ENCODE measurements at regions not wholly inside any gene's neighbourhood (a gene's known extent, or its start where the extent isn't known, plus 50 kb on each side); places are given as distances from the start of the nearest gene placed in this dataset.
"Not testable (repeated sequence)": the region's sequence is repeated elsewhere in the genome, so short reads cannot be mapped to it uniquely, and the experiment has no call there.

DNA sequence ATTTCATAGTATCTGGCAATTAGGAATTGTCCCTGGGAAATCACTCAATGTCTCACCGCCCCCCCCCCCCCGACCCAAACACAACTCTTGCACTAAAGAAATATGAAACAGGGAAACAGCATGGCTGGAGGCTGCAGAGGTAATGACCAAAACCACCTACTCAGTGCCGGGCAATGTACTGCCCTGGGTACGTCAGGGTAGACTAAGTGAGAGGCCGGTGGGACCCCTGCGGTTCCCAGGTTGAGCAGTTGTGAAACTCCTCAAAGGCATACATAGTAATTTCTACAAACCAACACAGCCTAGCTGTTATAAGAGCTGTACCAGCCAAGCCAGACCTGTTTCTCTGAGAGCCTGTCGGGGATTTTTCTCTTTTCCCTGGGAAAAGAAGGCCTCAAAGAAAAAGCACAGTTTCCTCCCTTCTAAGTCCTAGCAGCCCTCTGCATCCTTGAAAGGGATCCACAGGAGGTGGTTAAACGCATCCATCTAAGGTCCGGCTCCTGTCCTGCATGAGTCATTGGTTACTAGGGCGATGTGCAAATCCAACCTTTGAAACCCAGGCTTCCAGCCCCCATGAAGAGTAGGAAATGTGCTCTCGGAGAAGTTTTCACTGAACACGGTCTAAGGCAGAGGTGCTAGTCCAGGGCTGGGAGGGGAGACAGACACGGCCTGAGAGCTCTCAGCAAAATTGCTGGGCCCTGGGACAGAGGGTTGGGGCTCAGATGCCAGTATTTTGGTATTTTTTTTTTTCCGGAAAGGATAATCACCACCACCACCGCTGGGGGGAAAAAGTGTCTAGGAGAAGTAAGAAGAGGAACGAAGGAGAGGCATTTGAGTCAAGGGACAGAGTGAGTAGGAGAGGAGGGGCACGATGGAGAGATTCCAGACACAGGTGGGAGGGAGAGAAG, 172.8 kb downstream of the ATP6V0E2 start:
- DNase-seq (ENCODE audit: low read depth): not testable (repeated sequence)

DNA sequence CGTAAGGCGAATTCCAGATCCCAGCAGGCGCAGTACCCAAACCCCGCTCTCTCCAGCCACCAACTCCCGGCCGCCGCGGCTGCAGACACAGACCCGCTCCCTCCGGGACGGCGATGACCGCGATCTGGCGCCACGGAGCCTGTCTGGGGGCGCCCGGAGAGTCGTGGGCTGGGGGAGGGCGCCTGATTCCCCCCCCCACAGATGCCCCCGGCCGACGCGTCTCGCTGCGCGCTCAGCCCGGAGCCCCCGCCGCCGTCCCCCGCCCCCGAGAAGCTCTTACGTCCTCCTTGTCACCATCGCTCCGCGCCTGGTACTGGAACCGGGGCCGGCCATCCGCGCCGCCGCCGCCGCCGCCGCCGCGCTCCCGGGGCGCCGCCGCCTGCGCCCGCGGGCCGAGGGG, 173.6 kb downstream of the ATP6V0E2 start:
- not testable (repeated sequence) for DNase-seq (ENCODE audit: low read depth)

DNA sequence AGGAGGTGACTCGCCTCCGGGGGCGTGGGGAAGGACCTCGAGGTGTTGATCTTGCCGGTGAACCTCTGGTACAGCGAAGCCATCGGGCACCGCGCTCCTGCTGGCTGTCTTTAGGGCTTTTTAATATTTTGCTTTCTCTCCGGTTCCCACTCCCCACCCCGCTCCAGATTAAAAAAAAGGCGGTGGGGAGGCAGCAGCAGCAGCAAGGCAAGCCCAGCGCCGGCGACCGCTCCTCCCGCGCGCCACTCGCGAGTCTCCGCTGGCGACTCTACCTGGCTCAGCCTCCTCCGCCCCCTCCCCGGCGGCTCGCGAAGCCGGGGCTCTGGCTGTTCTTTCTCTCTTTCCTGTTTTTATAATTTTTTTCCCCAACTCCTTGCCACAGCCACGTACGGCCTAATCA, 174.0 kb downstream of the ATP6V0E2 start:
- not testable (repeated sequence) for DNase-seq (ENCODE audit: low read depth)

DNA sequence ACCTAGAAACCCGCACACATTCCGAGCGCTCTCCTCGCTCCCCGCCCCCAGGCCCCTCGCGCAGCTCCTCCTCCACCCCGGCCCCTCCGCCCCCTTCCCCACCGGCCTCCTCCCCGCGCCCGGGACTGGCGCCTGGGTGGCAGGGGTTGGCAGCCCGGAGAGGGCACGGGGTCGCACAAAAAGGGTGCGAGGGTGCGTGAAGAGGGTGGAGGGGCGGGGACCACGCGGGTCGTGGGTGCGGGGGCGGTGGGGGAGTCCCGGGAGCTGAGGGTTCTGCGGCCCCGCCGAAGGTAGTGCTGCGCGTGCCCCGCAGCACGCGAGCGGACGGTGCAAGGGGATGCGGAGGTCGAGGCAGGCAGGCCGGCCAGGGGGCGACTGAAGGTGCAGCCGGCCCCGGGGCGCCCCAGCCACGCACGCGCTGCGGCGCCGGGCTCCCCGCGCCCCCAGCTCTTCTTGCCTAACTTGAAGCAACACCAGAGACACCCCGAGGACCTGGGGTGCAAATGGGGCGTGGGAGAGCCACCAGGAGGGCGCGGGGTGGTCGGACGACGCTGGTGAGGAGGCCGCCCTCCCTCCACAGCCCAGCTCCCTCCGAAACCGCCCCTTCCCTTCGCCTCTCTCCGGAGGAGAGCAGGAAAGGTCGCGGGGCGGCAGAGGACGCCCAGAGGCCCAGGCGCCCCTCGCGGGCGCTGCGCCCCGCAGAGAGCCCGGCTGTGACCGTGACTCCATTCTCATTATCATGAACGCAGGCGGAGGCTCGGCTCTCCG, 174.7 kb downstream of the ATP6V0E2 start:
- DNase-seq (ENCODE audit: low read depth): not testable (repeated sequence)

DNA sequence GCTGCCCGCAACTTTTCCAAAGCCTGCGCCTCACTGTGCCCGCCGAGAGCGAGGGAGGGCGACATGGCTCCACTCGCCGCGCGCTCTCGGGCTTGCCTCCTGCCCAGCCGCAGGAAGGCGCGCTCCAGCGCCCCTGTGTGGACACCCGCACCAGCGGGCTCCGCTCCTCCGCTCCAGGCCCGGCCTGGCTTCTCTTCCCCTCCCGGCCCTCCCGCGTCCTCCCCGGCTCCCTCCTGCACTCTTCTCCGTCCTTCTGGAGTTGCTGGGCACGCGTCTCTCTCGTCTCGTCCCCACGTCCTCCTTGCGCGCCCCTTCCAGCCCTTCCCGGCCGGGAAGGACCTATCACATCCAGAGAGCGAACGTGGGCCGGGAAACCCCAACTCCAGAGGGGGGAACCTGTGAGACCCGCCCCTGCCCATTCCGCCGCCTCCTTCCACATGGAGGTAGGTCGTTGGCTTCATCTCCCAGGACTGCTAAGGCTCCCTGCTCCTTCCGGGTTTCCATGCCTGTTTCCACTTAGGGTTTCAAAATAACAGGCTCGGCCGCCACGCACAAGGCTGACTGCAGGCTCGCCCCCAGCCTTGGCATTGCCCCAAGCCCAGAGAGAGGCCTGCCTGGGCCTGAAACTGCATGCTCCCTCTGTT, 175.4 kb downstream of the ATP6V0E2 start:
- DNase-seq (ENCODE audit: low read depth): not testable (repeated sequence)

DNA sequence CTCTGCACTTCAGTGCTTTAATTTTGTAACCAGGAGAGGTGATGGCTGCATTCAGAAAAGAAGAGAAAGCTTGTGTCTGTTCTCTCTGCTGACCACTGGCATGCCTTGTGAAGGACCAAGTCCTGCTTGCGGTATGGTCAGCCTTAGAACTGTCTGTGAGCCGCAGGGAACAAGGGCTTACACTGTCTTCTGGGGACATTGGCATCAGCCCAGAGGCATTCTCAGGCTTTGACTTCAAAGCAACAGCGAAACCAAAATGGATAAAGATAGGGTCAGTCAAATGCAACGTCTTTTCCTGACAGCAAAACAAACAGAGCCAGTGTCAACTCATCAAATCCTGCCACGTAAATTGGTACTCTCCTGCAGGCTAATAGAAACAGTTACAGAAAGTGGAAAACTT, 179.6 kb downstream of the ATP6V0E2 start:
- DNase-seq (ENCODE audit: low read depth): not testable (repeated sequence)

DNA sequence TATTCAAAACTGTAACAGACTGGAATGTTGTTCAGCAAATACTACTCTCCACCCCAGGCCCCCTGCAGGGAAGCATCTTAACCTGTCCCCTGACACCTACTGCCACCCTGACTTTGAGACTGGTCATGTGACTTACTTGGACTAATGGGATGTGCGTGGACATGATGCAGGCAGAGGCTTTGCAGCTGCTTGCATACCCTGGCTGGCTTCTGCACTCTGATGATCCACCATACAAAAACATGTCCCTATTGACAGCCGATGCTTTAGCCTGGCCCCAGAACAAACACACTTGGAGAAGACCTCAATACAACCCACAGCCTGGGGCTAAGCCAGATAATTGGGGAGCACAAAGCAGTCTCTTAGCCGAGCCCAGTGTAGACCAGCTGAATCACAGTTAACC, 180.5 kb downstream of the ATP6V0E2 start:
- not testable (repeated sequence) for DNase-seq (ENCODE audit: low read depth)

DNA sequence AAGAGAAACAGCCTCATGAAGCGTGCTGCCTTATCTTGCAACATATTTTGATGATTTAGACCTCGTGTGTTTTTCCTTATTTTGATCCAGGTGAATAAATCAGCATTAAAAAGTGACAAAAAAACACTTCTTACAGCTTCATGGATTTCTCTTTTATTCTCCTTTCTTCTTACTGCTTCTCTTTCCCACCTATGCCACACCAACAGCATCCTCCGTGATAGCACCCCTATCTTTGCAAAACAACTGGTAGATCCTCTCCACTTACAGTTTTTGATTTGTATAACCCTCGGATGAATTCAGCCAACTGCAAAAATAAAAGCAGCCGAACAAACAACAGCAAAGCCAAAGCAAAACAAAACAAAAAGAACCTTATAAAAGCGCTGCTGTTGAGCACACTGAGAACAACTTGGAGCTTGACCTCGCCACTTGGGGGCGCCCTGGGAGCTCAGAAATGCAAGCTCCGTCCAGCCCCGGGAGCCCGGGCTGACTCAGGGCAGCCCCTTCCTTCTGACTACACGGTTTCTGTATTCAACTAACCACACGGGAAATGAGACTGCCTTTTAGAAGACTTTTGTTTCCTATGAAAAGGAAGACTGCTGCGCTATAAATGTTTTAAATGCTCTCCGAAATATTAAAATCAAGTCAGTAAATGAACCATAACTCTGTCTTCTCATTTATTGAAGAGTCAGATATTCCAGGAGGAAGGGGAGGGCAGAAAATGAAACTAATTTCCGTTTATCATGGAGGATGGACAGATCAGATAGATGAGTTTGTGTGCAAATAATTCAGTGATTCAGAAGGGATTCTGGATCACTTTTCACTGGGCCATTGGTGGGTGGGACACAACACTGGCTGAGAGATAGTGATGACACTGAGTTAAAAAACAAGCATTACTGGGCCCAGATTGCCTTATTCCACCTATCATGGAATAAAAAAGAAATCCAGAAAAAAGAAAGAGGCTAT, 186.8 kb downstream of the ATP6V0E2 start:
- DNase-seq (ENCODE audit: low read depth): not testable (repeated sequence)

DNA sequence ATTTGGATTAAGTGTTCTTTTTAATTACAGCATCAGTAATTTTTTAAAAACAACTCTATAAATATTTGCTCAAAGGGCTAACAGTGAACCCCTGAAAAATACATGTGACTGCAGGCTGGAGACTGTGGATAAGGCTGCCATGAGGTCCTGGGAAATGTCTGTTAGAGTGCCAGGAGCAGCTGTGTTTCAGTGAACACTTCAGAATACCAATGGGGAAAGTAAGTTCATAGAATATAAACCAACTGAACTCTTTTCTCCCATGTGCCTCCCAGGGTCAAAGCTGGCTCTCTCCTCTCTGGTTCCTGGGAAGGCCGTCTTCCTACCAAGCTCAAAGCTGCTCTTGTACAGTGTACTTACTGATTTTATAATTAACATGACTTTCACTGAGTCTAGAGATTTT, 189.4 kb downstream of the ATP6V0E2 start:
- not testable (repeated sequence) for DNase-seq (ENCODE audit: low read depth)

DNA sequence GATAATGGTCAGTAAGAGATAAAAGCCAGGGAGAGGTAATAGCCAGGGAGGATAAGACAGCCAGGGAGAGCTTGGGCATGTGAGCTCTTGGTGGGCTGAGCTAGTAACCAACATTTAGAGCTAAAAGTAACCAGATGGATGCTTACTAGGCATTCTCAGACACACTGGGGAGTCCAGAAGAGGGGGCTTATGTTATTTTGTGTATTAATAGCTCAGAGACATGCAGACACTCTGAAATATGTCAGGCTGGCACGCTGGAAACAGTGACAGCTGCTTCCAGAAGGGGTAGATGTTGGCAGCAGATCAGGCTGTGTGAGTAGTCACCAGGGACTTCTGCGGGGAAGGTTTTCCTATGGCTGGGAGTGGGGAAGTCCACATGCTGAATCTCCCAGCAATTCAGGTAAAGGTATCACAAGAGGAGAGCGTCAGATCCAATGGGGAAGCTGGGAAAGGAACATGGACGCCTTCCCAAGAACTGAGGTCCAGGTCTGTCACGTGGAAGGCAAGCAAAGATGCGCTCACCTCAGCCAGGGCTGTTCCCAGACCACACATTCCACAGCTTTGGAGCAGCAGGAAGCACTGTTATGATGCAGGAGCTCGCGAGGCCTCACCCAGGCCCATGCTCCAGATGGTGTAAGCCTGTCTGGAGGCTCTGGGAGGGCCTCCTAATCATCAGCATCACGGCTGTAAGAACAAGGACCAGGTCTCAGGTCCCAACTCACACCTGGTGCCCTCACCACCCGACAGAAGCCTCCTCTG, 196.0 kb downstream of the ATP6V0E2 start:
- DNase-seq (ENCODE audit: low read depth): not testable (repeated sequence)

DNA sequence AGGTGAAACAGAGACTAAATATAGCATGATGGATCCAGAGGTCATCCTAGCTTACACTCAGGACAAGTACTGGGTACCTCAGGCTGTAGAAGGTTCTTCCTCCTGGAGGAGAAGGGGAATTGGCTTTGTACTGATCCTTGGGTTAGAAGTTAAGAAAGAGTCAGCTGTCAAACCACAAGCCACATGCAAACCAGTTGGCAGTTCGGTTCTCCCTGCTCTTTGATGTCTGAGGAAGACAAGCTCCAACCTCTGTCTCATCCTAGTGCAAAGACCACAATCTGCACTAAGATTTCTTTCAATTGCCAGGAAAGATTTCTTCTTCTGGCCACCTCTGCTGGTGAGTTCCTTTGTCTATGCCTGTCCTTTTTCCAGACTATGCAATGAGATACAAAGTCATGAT, 203.8 kb downstream of the ATP6V0E2 start:
- not testable (repeated sequence) for DNase-seq (ENCODE audit: low read depth)

DNA sequence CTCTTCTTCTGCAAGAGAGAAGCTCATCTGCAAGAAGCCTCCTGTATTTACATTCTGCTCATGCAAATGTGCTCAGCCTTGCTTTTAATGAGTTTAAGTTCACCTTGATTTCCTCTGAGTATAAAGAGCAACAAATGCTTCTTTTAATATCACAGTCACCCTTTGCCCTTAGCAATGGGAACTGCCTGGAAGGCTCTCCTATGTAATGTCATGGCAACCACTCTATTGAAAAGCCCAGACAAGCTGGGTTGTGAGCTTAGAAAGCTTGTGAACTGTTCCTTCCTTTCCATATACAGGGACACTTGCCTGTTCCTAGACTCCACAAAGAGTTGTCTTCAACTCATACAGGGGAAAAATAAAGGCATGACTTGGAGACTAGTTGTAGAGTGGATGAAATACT, 208.1 kb downstream of the ATP6V0E2 start:
- not testable (repeated sequence) for DNase-seq (ENCODE audit: low read depth)

DNA sequence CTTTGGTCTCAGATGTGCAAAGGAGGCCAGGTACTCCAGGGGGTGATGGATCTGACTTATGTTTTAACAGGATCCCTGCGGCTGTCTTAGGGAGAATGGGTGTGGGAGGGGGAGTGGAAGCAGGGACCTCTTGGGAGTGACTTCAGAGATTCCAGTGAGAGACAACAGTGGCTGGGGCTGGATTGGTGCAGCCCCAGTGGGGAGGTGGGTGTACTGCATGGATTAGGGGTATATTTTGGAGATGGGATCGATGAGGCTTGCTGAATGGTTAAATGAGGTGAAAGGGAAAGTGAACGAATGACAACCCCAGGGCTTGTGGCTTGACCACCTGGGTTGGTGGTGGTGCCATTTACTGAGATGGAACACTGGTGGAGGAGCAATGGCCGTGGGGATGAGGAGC, 211.0 kb downstream of the ATP6V0E2 start:
- not testable (repeated sequence) for DNase-seq (ENCODE audit: low read depth)

DNA sequence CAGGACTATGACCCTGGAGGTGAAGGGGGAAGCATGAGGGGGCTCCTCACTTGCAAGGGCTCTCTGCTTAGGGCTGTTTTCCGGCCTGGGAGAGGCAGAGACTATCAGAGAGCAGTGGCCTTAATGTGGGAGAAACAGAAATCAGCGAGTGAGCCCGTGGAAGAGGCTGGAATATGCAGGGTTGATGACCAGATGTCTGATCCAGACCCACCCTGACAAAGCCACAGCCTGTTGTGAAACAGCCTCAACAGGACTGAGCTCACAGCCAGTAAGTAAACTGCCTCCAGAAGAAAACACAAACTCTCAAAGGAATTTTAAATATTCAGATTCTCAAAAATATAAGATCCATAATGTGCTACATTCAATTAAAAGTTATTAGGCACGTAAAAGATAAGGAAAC, 213.7 kb downstream of the ATP6V0E2 start:
- DNase-seq (ENCODE audit: low read depth): not testable (repeated sequence)

DNA sequence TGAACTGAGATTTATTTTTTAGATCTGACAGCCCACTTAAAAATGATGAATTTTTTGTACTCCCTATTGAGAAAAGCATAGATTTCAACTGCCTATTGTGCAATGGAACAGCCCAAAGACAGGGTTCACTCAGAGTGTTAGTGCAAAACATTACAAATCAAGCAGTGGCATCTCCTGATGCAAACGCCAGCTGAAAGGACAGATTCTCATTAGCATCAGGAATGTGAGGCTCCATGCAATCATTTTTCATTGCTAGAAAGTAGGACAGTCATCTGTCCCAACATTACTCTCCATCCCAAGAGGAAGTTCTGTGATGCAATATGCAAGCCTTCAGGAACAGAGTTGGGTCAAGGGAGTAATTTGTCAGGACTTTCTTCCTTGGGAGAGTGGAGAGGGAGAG, 215.4 kb downstream of the ATP6V0E2 start:
- not testable (repeated sequence) for DNase-seq (ENCODE audit: low read depth)

DNA sequence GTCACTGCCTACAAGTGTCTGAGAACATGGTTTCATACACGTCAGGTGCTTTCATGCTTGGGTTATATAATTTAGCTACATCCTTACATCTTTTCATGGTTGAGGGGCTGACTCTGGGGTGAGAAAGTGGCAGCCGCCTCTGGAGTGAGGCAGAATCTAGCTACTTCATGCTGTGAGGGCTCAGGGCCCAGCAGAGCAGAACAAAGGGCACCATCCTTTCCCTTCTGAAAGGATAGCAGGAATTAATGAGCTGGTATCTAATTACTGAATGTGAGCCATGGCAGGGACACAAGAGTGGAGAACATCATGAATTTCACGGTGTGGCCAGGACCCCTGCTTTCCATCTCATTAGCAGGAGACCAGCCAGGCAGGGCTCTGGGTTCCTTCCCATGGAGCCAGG, 217.0 kb downstream of the ATP6V0E2 start:
- not testable (repeated sequence) for DNase-seq (ENCODE audit: low read depth)

DNA sequence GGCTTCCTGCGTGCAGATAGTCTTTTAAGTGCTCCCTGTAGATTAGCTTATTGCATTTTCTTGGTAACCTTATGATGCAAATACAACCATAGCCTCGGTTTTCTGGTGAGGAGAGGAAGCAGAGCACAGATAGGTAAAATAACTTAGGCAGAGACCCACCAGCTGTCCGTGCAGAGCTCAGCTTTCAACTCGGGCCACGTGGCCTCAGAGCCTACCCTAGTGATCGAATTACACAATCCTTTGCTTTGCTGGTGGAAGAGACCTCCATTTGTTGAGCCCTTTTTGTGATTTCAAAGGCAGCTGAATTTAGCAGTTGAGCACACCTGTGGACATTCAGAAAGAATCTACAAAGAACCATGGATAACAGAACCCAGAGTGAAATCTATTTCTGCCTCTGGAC, 220.1 kb downstream of the ATP6V0E2 start:
- DNase-seq (ENCODE audit: low read depth): not testable (repeated sequence)

DNA sequence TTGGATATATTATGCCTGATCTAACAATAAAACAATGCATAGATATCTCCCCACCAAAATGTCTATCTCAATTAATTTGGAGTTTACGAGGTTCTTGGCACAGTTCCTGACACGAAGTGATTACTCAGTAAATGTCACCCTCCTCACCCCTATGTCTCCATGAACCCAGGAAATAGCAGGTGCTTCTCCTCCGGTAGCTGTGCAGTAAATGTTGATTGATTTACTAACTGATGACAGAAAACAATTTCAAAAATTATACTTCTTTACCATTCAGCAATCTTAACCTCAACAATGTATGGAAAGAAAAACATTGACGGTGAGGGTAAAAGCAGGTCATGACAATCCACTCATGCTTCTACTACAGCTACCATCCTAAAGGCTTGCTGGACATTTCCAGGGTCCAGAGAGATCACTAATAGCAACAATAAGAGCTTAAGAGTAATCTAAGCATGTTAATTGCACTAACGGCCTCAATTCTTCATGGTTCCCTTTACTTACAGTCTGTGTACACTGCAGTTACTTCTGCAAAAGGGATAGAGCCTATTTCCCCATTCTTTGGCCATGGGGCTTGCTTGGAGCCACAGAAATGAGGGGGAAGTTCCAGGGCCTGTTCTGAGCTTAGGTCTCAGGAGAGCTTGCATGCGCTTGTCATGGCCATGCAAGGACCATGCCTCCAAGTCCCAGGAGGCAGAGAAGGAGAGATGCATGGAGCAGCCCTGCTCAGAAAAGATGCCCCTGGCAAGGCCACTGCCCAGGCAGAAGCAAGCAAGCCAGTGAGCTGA, 222.6 kb downstream of the ATP6V0E2 start:
- not testable (repeated sequence) for DNase-seq (ENCODE audit: low read depth)

DNA sequence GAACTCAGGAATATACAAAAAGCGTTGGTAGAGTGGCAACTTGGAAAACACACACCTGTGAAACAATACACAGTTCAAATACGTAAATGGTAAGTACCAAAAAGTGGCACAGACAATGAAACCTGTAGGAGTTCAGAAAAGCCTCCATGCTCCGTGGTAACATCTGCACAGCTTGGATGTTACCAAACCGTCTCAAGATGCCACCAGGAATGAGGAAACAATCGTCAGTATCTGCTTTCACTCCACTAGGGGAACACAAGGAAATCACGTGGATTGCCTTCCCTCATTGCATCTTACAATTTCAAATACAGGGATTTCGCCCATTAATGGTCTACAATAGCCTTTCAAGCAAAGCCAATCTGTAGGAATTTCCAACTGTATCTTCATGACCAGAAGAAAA, 224.6 kb upstream of the LRRC61 start:
- not testable (repeated sequence) for DNase-seq (ENCODE audit: low read depth)

DNA sequence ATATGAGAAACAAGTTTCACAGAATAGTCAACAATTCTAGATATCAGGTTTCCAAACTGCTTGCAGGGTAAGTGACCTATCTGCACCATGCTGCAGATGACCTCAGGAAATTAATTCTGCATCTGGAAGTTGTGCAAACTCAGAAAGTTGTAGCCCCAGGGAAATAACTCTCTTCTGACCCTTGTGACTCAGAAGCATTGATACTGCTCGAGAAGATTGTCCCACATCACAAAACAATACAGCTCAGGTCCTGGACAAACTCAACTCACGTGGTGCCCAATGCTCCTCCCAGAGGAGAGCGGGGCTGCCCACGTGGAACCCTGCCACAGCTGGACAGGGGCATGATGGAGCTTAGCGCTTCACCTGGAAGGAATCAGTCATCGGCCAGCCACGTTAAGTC, 221.9 kb upstream of the LRRC61 start:
- DNase-seq (ENCODE audit: low read depth): not testable (repeated sequence)
